GF-D8 (cell line): ENCODE measurements at regions not wholly inside any gene's neighbourhood (a gene's known extent, or its start where the extent isn't known, plus 50 kb on each side); places are given as distances from the start of the nearest gene placed in this dataset.
"Not testable (repeated sequence)": the region's sequence is repeated elsewhere in the genome, so short reads cannot be mapped to it uniquely, and the experiment has no call there.

ENCODE experiments used
- DNase-seq: peaks from one replicate; lab custom pipeline; 2025; lab: John Stamatoyannopoulos, UW

- DNase-seq, result no peak
These were observed 163.7 kb downstream of the ESM1 start for GRCh38 chr5:54821445-54822323.

GRCh38 chr5:54820346-54821134 is 164.9 kb downstream of the ESM1 start:
- no peak for DNase-seq

- no peak for DNase-seq
These were observed 178.0 kb downstream of the ESM1 start for GRCh38 chr5:54807421-54807820.

GRCh38 chr5:54804521-54804920 is 180.9 kb downstream of the ESM1 start:
- no peak for DNase-seq

- no peak for DNase-seq
These were observed 181.3 kb downstream of the ESM1 start for GRCh38 chr5:54804086-54804485.

- no peak for DNase-seq
These were observed 181.9 kb downstream of the ESM1 start for GRCh38 chr5:54803471-54804011.

GRCh38 chr5:54799645-54800044 is 185.7 kb downstream of the ESM1 start:
- no peak for DNase-seq

- no peak for DNase-seq
These were observed 189.6 kb downstream of the ESM1 start for GRCh38 chr5:54795777-54796176.

- no peak for DNase-seq
These were observed 190.1 kb downstream of the ESM1 start for GRCh38 chr5:54795284-54795683.

- DNase-seq, result no peak
These were observed 191.0 kb downstream of the ESM1 start for GRCh38 chr5:54794135-54794975.

- DNase-seq, result no peak
These were observed 191.8 kb downstream of the ESM1 start for GRCh38 chr5:54793468-54794134.

- no peak for DNase-seq
These were observed 192.6 kb downstream of the ESM1 start for GRCh38 chr5:54792611-54793404.

- DNase-seq, result not testable (repeated sequence)
These were observed 197.5 kb downstream of the ESM1 start for GRCh38 chr5:54787910-54788309.

GRCh38 chr5:54785729-54786591 is 199.4 kb downstream of the ESM1 start:
- no peak for DNase-seq

GRCh38 chr5:54778783-54779182 is 206.6 kb downstream of the ESM1 start:
- DNase-seq, result no peak

GRCh38 chr5:54775645-54776044 is 209.7 kb downstream of the ESM1 start:
- DNase-seq, result no peak

GRCh38 chr5:54774281-54775170 is 210.9 kb downstream of the ESM1 start:
- DNase-seq, result no peak

- no peak for DNase-seq
These were observed 212.7 kb downstream of the ESM1 start for GRCh38 chr5:54772684-54773083.

- no peak for DNase-seq
These were observed 213.2 kb downstream of the ESM1 start for GRCh38 chr5:54772231-54772630.
